ENCODE measurements at regions not wholly inside any gene's neighbourhood (a gene's known extent, or its start where the extent isn't known, plus 50 kb on each side); places are given as distances from the start of the nearest gene placed in this dataset.

DNA sequence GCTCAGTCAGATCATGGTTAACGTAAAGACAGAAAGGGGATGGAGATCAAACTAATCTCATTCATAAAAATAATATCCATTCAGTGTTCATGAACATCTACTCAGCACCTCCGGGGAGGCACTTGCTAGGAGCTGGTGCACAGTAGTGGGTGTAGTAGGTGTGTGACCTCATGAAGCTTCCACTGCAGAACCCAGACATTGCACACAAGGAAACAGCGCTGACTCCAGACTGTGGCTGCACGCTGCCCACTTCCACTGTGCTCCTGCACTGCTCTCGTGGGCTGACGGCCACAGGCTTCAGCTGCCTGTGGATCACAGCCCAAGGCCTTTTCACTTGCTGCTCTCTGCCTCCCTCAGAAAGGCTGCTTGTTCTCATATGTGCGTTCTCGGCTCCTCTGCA is 214.4 kb upstream of the ZNF507 start:
- Mint-ChIP-seq H3K4me1 (ENCODE audit: low read depth in 2 of 2) (no peaks in the 10 kb centered on the region), H3K9me3 (no peaks in the 10 kb centered on the region), H3K27ac (no peak overlapping the region), H3K4me3 (no peak overlapping the region), H3K27me3 (peaks cover 0 to 9% of the 10 kb centered on the region in 2 donors), H3K36me3 (no peaks in the 10 kb centered on the region)
- no peak for ATAC-seq
- DNase-seq (ENCODE audit: low spot score) = no peak

DNA sequence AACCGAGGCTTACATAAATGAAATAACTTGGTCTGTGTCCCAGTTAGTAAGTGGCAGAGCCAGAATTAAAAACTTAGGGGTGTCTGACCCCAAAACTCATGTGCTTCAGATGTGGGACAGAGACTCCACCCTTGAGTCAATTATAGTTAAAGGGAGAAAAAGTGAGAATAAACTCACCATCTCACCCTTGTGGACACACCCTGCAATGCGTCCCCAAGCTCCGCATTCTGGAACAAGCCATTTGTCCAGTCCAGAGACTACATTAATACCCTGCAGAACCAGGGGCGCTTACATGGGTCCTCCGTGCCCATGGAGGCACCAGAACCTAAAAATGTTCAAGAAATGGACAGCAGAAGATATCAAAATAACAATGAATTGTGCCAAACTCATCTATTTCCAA is 207.0 kb upstream of the ZNF507 start:
- H3K4me1 Mint-ChIP-seq (ENCODE audit: low read depth in 2 of 2) = no peaks in the 10 kb centered on the region
- H3K4me3 Mint-ChIP-seq = no peak overlapping the region
- no peak overlapping the region for H3K27ac Mint-ChIP-seq
- H3K27me3 Mint-ChIP-seq = peaks cover 0 to 3% of the 10 kb centered on the region in 2 donors
- H3K36me3 Mint-ChIP-seq = no peaks in the 10 kb centered on the region
- ATAC-seq (no peak), DNase-seq (ENCODE audit: low spot score) (no peak)
- H3K9me3 Mint-ChIP-seq = no peaks in the 10 kb centered on the region

DNA sequence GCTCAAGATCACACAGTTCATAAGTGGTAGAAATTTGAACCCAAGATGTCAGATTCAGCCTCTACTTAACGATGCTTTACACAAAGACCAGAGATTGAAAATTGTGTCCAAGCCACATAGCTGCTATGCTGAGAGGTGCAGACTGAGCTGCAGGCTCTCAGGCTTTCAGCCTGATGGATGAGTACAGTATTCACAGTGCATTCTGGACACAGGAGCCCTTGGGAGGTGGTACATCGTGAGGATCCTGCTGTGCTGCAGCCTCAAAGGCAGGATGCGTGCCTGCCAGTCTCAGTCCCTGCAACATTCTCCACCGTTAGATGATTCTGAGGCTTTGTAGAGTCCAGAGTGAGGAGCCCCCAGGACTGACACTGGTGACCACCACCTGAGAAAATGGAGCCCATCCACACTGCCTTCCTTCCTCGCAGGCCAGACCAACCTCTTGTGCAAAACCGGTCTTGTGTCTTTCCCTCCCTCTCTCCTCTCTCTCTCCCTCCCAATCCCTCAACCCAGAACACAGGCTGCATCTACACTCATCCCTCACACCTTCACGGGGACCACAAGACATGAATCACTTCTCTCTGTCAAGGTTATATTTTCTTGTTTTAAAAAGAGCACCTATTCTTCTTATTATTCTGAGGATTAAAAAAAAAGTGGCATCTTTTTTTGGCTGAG is 203.4 kb upstream of the ZNF507 start:
- no peak for DNase-seq (ENCODE audit: low spot score)
- Mint-ChIP-seq H3K27ac (no peak overlapping the region), H3K27me3 (peaks cover 0 to 3% of the 10 kb centered on the region in 2 donors), H3K9me3 (peaks cover 7% of the 10 kb centered on the region), H3K36me3 (peaks cover 9% of the 10 kb centered on the region), H3K4me3 (no peak overlapping the region), H3K4me1 (ENCODE audit: low read depth in 2 of 2) (no peaks in the 10 kb centered on the region)
- ATAC-seq = peak in 1 of 2 donors; percentile 37

- H3K4me1 Mint-ChIP-seq (ENCODE audit: low read depth in 2 of 2) = no peaks in the 10 kb centered on the region
- H3K27ac Mint-ChIP-seq = no peak overlapping the region
- peaks cover 9 to 13% of the 10 kb centered on the region in 2 donors for H3K27me3 Mint-ChIP-seq
- H3K36me3 Mint-ChIP-seq = peaks cover 28% of the 10 kb centered on the region
- ATAC-seq (no peak), DNase-seq (ENCODE audit: low spot score) (no peak)
- peaks cover 15% of the 10 kb centered on the region for H3K9me3 Mint-ChIP-seq
- H3K4me3 Mint-ChIP-seq = no peak overlapping the region
These were observed 198.7 kb upstream of the ZNF507 start for GRCh38 chr19:32146664-32147063.

DNA sequence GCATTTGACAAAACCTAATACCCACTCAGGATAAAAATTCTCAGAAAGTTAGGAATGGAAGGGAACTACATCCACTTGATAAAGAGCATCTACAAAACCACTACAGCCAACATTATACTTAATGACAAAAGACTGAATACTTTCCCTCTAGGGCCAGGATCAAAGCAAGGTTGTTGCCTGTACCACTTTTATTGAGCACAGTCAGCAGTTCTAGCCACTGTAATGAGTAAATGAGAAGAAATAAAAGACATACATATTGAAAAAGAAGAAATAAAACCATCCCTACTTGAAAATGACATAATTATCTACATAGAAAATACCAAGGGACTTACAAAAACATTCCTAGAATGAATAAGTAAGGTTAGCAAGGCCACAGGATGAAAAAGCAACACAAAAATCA is 194.8 kb upstream of the ZNF507 start:
- DNase-seq (ENCODE audit: low spot score) (no peak), ATAC-seq (no peak)
- Mint-ChIP-seq H3K9me3 (peaks cover 15% of the 10 kb centered on the region), H3K36me3 (peaks cover 28% of the 10 kb centered on the region), H3K27me3 (peaks cover 15 to 30% of the 10 kb centered on the region in 2 donors), H3K4me1 (ENCODE audit: low read depth in 2 of 2) (no peaks in the 10 kb centered on the region), H3K4me3 (no peak overlapping the region), H3K27ac (no peak overlapping the region)

GRCh38 chr19:32154418-32154817 is 191.0 kb upstream of the ZNF507 start:
- H3K27ac Mint-ChIP-seq = no peak overlapping the region
- peaks cover under 1% of the 10 kb centered on the region for H3K9me3 Mint-ChIP-seq

GRCh38 chr19:32164384-32164992 is 180.9 kb upstream of the ZNF507 start:
- Mint-ChIP-seq H3K27ac (no peak overlapping the region), H3K4me1 (ENCODE audit: low read depth in 2 of 2) (no peaks in the 10 kb centered on the region), H3K27me3 (peaks cover 15 to 21% of the 10 kb centered on the region in 2 donors), H3K36me3 (no peaks in the 10 kb centered on the region), H3K9me3 (no peaks in the 10 kb centered on the region), H3K4me3 (no peak overlapping the region)
- no peak for ATAC-seq
- no peak for DNase-seq (ENCODE audit: low spot score)

More at GRCh38 chr19:32154418-32154817, 191.0 kb upstream of the ZNF507 start:
- DNase-seq (ENCODE audit: low spot score) (no peak), ATAC-seq (no peak)
- Mint-ChIP-seq H3K4me1 (ENCODE audit: low read depth in 2 of 2) (no peaks in the 10 kb centered on the region), H3K27me3 (peaks cover 12 to 37% of the 10 kb centered on the region in 2 donors), H3K4me3 (no peak overlapping the region), H3K36me3 (peaks cover under 1% of the 10 kb centered on the region)

DNA sequence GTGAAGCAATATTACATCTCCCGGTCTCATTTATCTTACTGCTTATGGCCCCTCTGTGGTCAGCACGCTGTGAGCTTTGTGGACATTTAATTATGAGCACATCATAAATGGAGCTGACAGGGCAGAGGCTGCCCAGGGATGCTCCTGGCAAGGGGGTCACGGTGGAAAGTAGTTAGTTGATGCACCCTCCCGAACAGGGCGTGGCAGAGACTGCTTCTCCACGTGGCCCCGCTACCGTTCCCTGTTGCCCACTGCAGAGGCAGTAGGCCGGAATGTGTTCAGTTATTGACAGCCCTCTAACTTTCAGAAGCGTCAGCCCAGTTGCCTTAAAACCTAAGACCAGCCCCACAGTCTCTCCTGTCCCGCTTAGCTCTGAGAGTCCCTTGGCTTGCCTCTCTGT is 180.3 kb upstream of the ZNF507 start:
- H3K27ac Mint-ChIP-seq = no peak overlapping the region
- no peaks in the 10 kb centered on the region for H3K4me1 Mint-ChIP-seq (ENCODE audit: low read depth in 2 of 2)
- H3K4me3 Mint-ChIP-seq = no peak overlapping the region
- no peak for ATAC-seq
- peaks cover 11 to 15% of the 10 kb centered on the region in 2 donors for H3K27me3 Mint-ChIP-seq
- no peaks in the 10 kb centered on the region for H3K36me3 Mint-ChIP-seq
- H3K9me3 Mint-ChIP-seq = no peaks in the 10 kb centered on the region
- DNase-seq (ENCODE audit: low spot score) = no peak

DNA sequence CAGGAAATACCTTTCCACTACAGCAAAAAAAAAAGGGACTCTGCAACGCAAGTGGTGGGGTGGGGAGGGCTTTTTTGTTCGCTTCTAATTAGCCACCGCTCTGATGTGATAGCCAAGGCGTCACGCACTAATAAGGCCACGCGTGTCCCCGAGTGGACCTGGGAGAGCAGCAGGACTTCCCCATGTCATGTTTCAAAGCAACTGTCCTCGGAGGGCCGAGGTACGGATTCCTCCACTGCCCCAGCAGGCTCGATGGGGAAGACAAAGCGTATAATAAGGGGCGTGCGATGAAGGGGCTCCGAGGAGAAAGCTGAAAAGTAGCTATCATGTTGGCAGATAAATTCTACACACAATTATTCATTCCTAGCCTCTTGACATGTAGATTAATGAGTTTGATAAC is 179.7 kb upstream of the ZNF507 start:
- ATAC-seq (no peak), DNase-seq (ENCODE audit: low spot score) (no peak)
- Mint-ChIP-seq H3K9me3 (no peaks in the 10 kb centered on the region), H3K27me3 (peaks cover 11 to 15% of the 10 kb centered on the region in 2 donors), H3K4me1 (ENCODE audit: low read depth in 2 of 2) (no peaks in the 10 kb centered on the region), H3K36me3 (no peaks in the 10 kb centered on the region), H3K4me3 (no peak overlapping the region), H3K27ac (no peak overlapping the region)

DNA sequence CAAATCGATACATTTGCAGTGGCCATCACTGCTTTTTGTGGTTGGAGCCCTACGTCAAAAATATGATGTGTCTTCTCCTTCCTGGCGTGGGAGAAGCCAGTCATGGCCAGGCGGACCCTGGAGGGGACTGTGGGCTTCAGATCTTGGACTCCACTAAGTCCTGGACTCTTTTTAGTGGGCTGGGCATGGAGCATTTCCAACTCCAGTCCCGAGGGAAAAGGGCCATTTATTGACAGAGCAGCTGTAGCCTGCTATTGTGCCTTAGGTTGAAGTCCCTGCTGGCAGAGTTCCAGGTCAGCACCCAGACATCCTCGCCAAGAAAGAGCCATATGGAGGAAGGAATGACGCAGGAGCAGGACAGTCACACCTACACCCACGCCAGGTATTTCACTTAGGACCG is 179.2 kb upstream of the ZNF507 start:
- Mint-ChIP-seq H3K27ac (no peak overlapping the region), H3K4me1 (ENCODE audit: low read depth in 2 of 2) (no peaks in the 10 kb centered on the region), H3K27me3 (peaks cover 8 to 17% of the 10 kb centered on the region in 2 donors), H3K4me3 (no peak overlapping the region), H3K9me3 (no peaks in the 10 kb centered on the region), H3K36me3 (no peaks in the 10 kb centered on the region)
- no peak for ATAC-seq
- DNase-seq (ENCODE audit: low spot score) = no peak

DNA sequence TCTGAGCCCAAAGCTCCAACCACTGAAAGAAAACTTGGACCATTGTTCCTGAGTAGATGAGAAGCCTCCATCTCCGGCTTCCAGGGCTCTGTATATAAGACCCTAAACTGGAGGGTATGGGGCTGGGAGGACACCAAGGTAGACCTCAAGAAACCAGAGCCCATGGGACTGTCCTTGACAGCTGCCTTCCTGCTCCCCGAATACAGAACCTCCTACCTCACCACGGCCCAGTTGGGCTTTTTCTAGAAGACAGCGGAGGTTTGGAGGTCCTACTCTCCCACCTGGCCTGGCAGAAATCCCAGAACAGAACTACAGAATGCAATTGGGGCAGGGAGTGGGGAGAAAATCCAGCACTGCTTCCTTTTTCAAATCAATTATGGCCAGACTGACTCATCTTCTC is 177.3 kb upstream of the ZNF507 start:
- Mint-ChIP-seq H3K27ac (no peak overlapping the region), H3K4me3 (no peak overlapping the region), H3K36me3 (no peaks in the 10 kb centered on the region), H3K9me3 (no peaks in the 10 kb centered on the region), H3K4me1 (ENCODE audit: low read depth in 2 of 2) (no peaks in the 10 kb centered on the region), H3K27me3 (peaks cover 5 to 19% of the 10 kb centered on the region in 2 donors)
- DNase-seq (ENCODE audit: low spot score) = no peak
- peak in 1 of 2 donors; percentile 34 for ATAC-seq

GRCh38 chr19:32168606-32169005 is 176.8 kb upstream of the ZNF507 start:
- DNase-seq (ENCODE audit: low spot score) (no peak), ATAC-seq (no peak)
- no peak overlapping the region for H3K27ac Mint-ChIP-seq
- no peaks in the 10 kb centered on the region for H3K36me3 Mint-ChIP-seq
- no peaks in the 10 kb centered on the region for H3K4me1 Mint-ChIP-seq (ENCODE audit: low read depth in 2 of 2)
- no peak overlapping the region for H3K4me3 Mint-ChIP-seq
- no peaks in the 10 kb centered on the region for H3K9me3 Mint-ChIP-seq
- H3K27me3 Mint-ChIP-seq = peaks cover 5 to 16% of the 10 kb centered on the region in 2 donors

- Mint-ChIP-seq H3K4me3 (no peak overlapping the region), H3K4me1 (ENCODE audit: low read depth in 2 of 2) (no peaks in the 10 kb centered on the region), H3K9me3 (no peaks in the 10 kb centered on the region), H3K36me3 (no peaks in the 10 kb centered on the region), H3K27ac (no peak overlapping the region), H3K27me3 (peaks cover 3 to 16% of the 10 kb centered on the region in 2 donors)
- DNase-seq (ENCODE audit: low spot score) (no peak), ATAC-seq (no peak)
These were observed 173.7 kb upstream of the ZNF507 start for GRCh38 chr19:32171719-32172151.

DNA sequence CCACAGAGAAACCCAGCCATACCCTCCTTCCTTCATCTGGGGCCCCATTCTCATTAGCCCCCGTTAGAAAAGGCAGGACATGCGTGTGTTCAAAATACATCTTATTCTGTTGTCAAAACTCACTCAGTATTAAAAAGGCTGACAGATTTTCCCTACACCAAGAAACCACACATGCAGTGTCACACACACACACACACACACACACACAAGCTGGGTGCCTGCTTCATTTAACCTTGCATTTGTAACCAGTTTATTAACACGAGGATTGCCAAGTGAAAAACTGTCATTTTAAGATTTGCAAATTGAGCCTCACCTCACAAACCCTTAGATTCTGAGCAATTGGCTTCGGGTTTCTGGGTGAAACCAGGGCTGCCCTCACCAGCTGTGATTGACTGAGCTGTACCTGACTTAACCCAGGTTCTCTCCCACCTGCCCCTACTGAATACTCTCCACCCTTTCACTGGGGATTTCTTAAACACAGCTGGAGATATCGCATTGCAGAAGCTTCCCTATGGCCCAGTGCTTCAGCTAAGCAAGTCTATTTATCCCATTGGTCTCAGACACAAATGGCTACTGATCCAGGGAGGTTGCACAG is 172.7 kb upstream of the ZNF507 start:
- H3K27me3 Mint-ChIP-seq = peaks cover 3 to 16% of the 10 kb centered on the region in 2 donors
- ATAC-seq (no peak), DNase-seq (ENCODE audit: low spot score) (no peak)
- no peaks in the 10 kb centered on the region for H3K36me3 Mint-ChIP-seq
- H3K27ac Mint-ChIP-seq = no peak overlapping the region
- H3K4me3 Mint-ChIP-seq = no peak overlapping the region
- no peaks in the 10 kb centered on the region for H3K4me1 Mint-ChIP-seq (ENCODE audit: low read depth in 2 of 2)
- H3K9me3 Mint-ChIP-seq = no peaks in the 10 kb centered on the region

All from natural killer cell treated with Interleukin-12 subunit alpha and Interleukin-12 subunit beta and Interleukin-15 and Interleukin-18, amount 100 ng/mL, for 72 hours (primary cell).